ENCODE measurements at regions not wholly inside any gene's neighbourhood (a gene's known extent, or its start where the extent isn't known, plus 50 kb on each side); places are given as distances from the start of the nearest gene placed in this dataset.

GRCh38 chr6:56005426-56005825 is 130.0 kb upstream of the BMP5 start:
- H3K4me3 ChIP-seq (replicated peaks; ENCODE audit: low read depth, low read length), result no peak overlapping the region
- no peak for TF ChIP-seq CTCF (IDR thresholded peaks at IDR 0.05; ENCODE audit: low read depth, low read length, missing control alignments)
- DNase-seq (ENCODE audit: extremely low read depth, low read depth), result no peak

- DNase-seq (ENCODE audit: extremely low read depth, low read depth), result no peak
- TF ChIP-seq CTCF (IDR thresholded peaks at IDR 0.05; ENCODE audit: low read depth, low read length, missing control alignments), result no peak
- no peak overlapping the region for H3K4me3 ChIP-seq (replicated peaks; ENCODE audit: low read depth, low read length)
Measured at GRCh38 chr6:56004426-56004825, 129.0 kb upstream of the BMP5 start.

GRCh38 chr6:56003616-56004015 is 128.2 kb upstream of the BMP5 start:
- no peak overlapping the region for H3K4me3 ChIP-seq (replicated peaks; ENCODE audit: low read depth, low read length)
- DNase-seq (ENCODE audit: extremely low read depth, low read depth), result no peak
- no peak for TF ChIP-seq CTCF (IDR thresholded peaks at IDR 0.05; ENCODE audit: low read depth, low read length, missing control alignments)

GRCh38 chr6:56002336-56002735 is 126.9 kb upstream of the BMP5 start:
- no peak for TF ChIP-seq CTCF (IDR thresholded peaks at IDR 0.05; ENCODE audit: low read depth, low read length, missing control alignments)
- no peak overlapping the region for H3K4me3 ChIP-seq (replicated peaks; ENCODE audit: low read depth, low read length)
- DNase-seq (ENCODE audit: extremely low read depth, low read depth), result no peak

GRCh38 chr6:55998576-55998975 is 123.2 kb upstream of the BMP5 start:
- H3K4me3 ChIP-seq (replicated peaks; ENCODE audit: low read depth, low read length), result no peak overlapping the region
- TF ChIP-seq CTCF (IDR thresholded peaks at IDR 0.05; ENCODE audit: low read depth, low read length, missing control alignments), result no peak
- no peak for DNase-seq (ENCODE audit: extremely low read depth, low read depth)

- TF ChIP-seq CTCF (IDR thresholded peaks at IDR 0.05; ENCODE audit: low read depth, low read length, missing control alignments), result no peak
- H3K4me3 ChIP-seq (replicated peaks; ENCODE audit: low read depth, low read length), result no peak overlapping the region
- DNase-seq (ENCODE audit: extremely low read depth, low read depth), result no peak
Measured at GRCh38 chr6:55997223-55997874, 122.0 kb upstream of the BMP5 start.

GRCh38 chr6:55994531-55994930 is 119.1 kb upstream of the BMP5 start:
- DNase-seq (ENCODE audit: extremely low read depth, low read depth), result no peak
- no peak overlapping the region for H3K4me3 ChIP-seq (replicated peaks; ENCODE audit: low read depth, low read length)
- TF ChIP-seq CTCF (IDR thresholded peaks at IDR 0.05; ENCODE audit: low read depth, low read length, missing control alignments), result no peak

Data from HFF-Myc (cell line).